Right lobe of liver (tissue), 4 donors: ENCODE measurements at regions not wholly inside any gene's neighbourhood (a gene's known extent, or its start where the extent isn't known, plus 50 kb on each side); places are given as distances from the start of the nearest gene placed in this dataset.

Experiments used
- CTCF ChIP-seq, 4 donors: fragments of 200-600 bp in 3 of 4; fragments of 450-650 bp in 1 of 4; IDR thresholded peaks; one replicate each; pipeline versions ENCODE4 v1.5.1 to v1.8.0; 2016 to 2022; ENCODE audit warnings: antibody characterized with exemption in 4 of 4, mild to moderate bottlenecking in 2 of 4
- POLR2A ChIP-seq: fragments of 450-650 bp; IDR thresholded peaks from one replicate; pipeline ENCODE4 v1.6.1; 2017; ENCODE audit warnings: antibody characterized with exemption, mild to moderate bottlenecking
- donor health status: DM: no; HTN: no; CAD: no.
- donor health status: DM: no; HTN: no; CAD: no.
- donor health status: DM: no; HTN: yes; CAD: no.

- no peak for TF ChIP-seq POLR2A
- TF ChIP-seq CTCF (IDR thresholded peaks at IDR 0.05) = no peak
Observed at GRCh38 chr13:63117710-63118109, 1702.1 kb upstream of the PCDH20 start.
